IPS-NIHi7 (cell line): ENCODE measurements at regions not wholly inside any gene's neighbourhood (a gene's known extent, or its start where the extent isn't known, plus 50 kb on each side); places are given as distances from the start of the nearest gene placed in this dataset.
"Not testable (repeated sequence)": the region's sequence is repeated elsewhere in the genome, so short reads cannot be mapped to it uniquely, and the experiment has no call there.

Source experiments
- DNase-seq: peaks from one replicate; pipeline ENCODE4 v3.0.0; 2012; ENCODE audit warnings: mixed read lengths; ENCODE audit errors: extremely low spot score

GRCh38 chrX:44785652-44786051 is 58.2 kb upstream of the DUSP21 start:
- DNase-seq: no peak

- DNase-seq: no peak
These were observed 59.6 kb upstream of the DUSP21 start for GRCh38 chrX:44784241-44784640.

- no peak for DNase-seq
These were observed 65.6 kb upstream of the DUSP21 start for GRCh38 chrX:44778254-44778653.

GRCh38 chrX:44775726-44776125 is 68.1 kb upstream of the DUSP21 start:
- no peak for DNase-seq

GRCh38 chrX:44774066-44774465 is 69.8 kb upstream of the DUSP21 start:
- DNase-seq: not testable (repeated sequence)

GRCh38 chrX:44770121-44770520 is 73.7 kb upstream of the DUSP21 start:
- DNase-seq: no peak

- no peak for DNase-seq
These were observed 76.5 kb upstream of the DUSP21 start for GRCh38 chrX:44767308-44767707.

- no peak for DNase-seq
These were observed 78.3 kb upstream of the DUSP21 start for GRCh38 chrX:44765556-44765955.

- DNase-seq: no peak
These were observed 95.9 kb upstream of the DUSP21 start for GRCh38 chrX:44747969-44748368.

- DNase-seq: no peak
These were observed 96.5 kb upstream of the DUSP21 start for GRCh38 chrX:44747317-44747716.

GRCh38 chrX:44744799-44745198 is 99.0 kb upstream of the DUSP21 start:
- DNase-seq: no peak

- no peak for DNase-seq
These were observed 101.2 kb upstream of the DUSP21 start for GRCh38 chrX:44742480-44743155.

GRCh38 chrX:44741859-44742258 is 102.0 kb upstream of the DUSP21 start:
- not testable (repeated sequence) for DNase-seq

- not testable (repeated sequence) for DNase-seq
These were observed 102.4 kb upstream of the DUSP21 start for GRCh38 chrX:44741458-44741857.

- no peak for DNase-seq
These were observed 108.3 kb upstream of the DUSP21 start for GRCh38 chrX:44735498-44735897.

GRCh38 chrX:44733931-44734330 is 109.9 kb upstream of the DUSP21 start:
- no peak for DNase-seq

- no peak for DNase-seq
These were observed 112.7 kb upstream of the DUSP21 start for GRCh38 chrX:44731160-44731559.

- no peak for DNase-seq
These were observed 120.4 kb upstream of the DUSP21 start for GRCh38 chrX:44723426-44723825.

GRCh38 chrX:44708470-44708869 is 135.4 kb upstream of the DUSP21 start:
- no peak for DNase-seq

- DNase-seq: no peak
These were observed 137.8 kb upstream of the DUSP21 start for GRCh38 chrX:44705817-44706551.

- DNase-seq: no peak
These were observed 145.5 kb upstream of the DUSP21 start for GRCh38 chrX:44698357-44698756.

- DNase-seq: no peak
These were observed 150.6 kb upstream of the DUSP21 start for GRCh38 chrX:44693255-44693654.

- no peak for DNase-seq
These were observed 147.5 kb upstream of the FUNDC1 start for GRCh38 chrX:44690129-44690528.
